Chondrocyte (in vitro differentiated cells): ENCODE measurements at regions not wholly inside any gene's neighbourhood (a gene's known extent, or its start where the extent isn't known, plus 50 kb on each side); places are given as distances from the start of the nearest gene placed in this dataset.
A peak's percentile ranks its signal among the peaks of the same experiment; 100 is the strongest.

Experiments used
- DNase-seq: peaks from one replicate; pipeline ENCODE4 v3.0.0; 2021; ENCODE audit warnings: mixed read lengths, low spot score
- H3K27ac Mint-ChIP-seq: one replicate; pipeline ENCODE4 v1.8.0; 2021; ENCODE audit warnings: mild to moderate bottlenecking, moderate library complexity, mixed read lengths; ENCODE audit not compliant: unreplicated experiment
- H3K27me3 Mint-ChIP-seq: 2 replicates; pipeline ENCODE4 v1.8.0; 2021; ENCODE audit warnings: low read depth, mixed read lengths
- H3K36me3 Mint-ChIP-seq: 2 replicates; pipeline ENCODE4 v1.8.0; 2021; ENCODE audit warnings: low read depth, mixed read lengths
- H3K4me1 Mint-ChIP-seq: 2 replicates; pipeline ENCODE4 v1.8.0; 2021; ENCODE audit warnings: low read depth, mild to moderate bottlenecking, mixed read lengths
- H3K4me3 Mint-ChIP-seq: one replicate; pipeline ENCODE4 v1.8.0; 2021; ENCODE audit warnings: mild to moderate bottlenecking, moderate library complexity, mixed read lengths; ENCODE audit not compliant: unreplicated experiment
- H3K9me3 Mint-ChIP-seq: 2 replicates; pipeline ENCODE4 v1.8.0; 2021; ENCODE audit warnings: low read depth, mixed read lengths
- TF ChIP-seq, protein P1 (sequence below): fragments of 200-600 bp; sonication (generic); IDR thresholded peaks from 2 replicates; pipeline ENCODE4 v1.5.0; 2021; ENCODE audit warnings: antibody characterized with exemption, mild to moderate bottlenecking, moderate library complexity

- no peak for DNase-seq
- H3K9me3 Mint-ChIP-seq = peaks cover 9% of the 10 kb centered on the region
- H3K4me1 Mint-ChIP-seq = peaks cover 34% of the 10 kb centered on the region
- no peak overlapping the region for H3K27ac Mint-ChIP-seq
- peaks cover 6% of the 10 kb centered on the region for H3K36me3 Mint-ChIP-seq
- no peak overlapping the region for H3K4me3 Mint-ChIP-seq
- no peaks in the 10 kb centered on the region for H3K27me3 Mint-ChIP-seq
- TF ChIP-seq, protein P1, sequence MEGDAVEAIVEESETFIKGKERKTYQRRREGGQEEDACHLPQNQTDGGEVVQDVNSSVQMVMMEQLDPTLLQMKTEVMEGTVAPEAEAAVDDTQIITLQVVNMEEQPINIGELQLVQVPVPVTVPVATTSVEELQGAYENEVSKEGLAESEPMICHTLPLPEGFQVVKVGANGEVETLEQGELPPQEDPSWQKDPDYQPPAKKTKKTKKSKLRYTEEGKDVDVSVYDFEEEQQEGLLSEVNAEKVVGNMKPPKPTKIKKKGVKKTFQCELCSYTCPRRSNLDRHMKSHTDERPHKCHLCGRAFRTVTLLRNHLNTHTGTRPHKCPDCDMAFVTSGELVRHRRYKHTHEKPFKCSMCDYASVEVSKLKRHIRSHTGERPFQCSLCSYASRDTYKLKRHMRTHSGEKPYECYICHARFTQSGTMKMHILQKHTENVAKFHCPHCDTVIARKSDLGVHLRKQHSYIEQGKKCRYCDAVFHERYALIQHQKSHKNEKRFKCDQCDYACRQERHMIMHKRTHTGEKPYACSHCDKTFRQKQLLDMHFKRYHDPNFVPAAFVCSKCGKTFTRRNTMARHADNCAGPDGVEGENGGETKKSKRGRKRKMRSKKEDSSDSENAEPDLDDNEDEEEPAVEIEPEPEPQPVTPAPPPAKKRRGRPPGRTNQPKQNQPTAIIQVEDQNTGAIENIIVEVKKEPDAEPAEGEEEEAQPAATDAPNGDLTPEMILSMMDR = no peak
Measured at GRCh38 chr21:19553919-19554615, 1150.5 kb upstream of the TMPRSS15 start.

- Mint-ChIP-seq H3K36me3 (peaks cover 5% of the 10 kb centered on the region), H3K9me3 (peaks cover 17% of the 10 kb centered on the region), H3K4me3 (no peak overlapping the region), H3K4me1 (peaks cover 34% of the 10 kb centered on the region), H3K27ac (no peak overlapping the region), H3K27me3 (no peaks in the 10 kb centered on the region)
- TF ChIP-seq, protein P1 = no peak
- DNase-seq = no peak
Measured at GRCh38 chr21:19557046-19557445, 1153.5 kb upstream of the TMPRSS15 start.

DNA sequence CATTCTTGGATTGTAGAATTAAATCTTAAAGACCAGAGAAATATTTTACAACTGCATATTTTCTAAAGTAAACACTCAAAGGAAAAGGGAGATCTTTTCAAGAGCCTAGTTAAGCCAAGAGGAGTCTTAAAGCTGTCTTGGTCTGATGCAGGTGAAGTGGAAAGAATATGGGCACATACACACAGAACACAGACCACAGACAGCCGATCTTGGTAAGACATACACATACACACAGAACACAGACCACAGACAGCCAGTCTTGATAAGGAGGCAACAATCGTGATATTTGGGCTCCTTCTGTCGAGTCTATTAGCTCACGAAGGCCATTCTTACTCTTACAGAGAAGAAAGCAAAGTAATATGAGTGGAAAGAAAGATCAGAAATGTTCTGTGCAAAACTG is 1153.9 kb upstream of the TMPRSS15 start:
- TF ChIP-seq, protein P1 = no peak
- no peak overlapping the region for H3K4me3 Mint-ChIP-seq
- no peak for DNase-seq
- no peaks in the 10 kb centered on the region for H3K27me3 Mint-ChIP-seq
- peaks cover 34% of the 10 kb centered on the region for H3K4me1 Mint-ChIP-seq
- no peak overlapping the region for H3K27ac Mint-ChIP-seq
- peaks cover 5% of the 10 kb centered on the region for H3K36me3 Mint-ChIP-seq
- peaks cover 16% of the 10 kb centered on the region for H3K9me3 Mint-ChIP-seq

DNA sequence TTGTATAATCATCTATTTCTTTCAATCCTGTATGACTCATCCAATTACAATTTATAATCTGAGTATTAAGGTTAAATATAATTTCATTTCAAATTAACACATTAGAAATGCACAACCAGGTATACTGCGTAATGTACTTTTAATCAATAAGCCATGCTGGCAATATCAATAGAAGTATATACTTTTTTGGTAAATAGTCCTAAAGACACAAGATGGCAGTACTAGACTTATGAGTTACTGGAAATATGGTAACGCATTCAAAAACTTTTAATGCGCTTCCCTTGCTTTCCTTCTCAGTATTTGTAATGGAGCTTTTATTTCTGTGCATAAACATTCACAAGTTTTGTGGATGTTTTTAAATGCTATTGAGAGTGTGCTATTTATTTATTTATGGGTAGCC is 1162.0 kb upstream of the TMPRSS15 start:
- Mint-ChIP-seq H3K4me1 (no peaks in the 10 kb centered on the region), H3K4me3 (no peak overlapping the region), H3K36me3 (no peaks in the 10 kb centered on the region), H3K9me3 (peaks cover 7% of the 10 kb centered on the region), H3K27me3 (no peaks in the 10 kb centered on the region), H3K27ac (no peak overlapping the region)
- DNase-seq = no peak
- TF ChIP-seq, protein P1 = peak; percentile 67

DNA sequence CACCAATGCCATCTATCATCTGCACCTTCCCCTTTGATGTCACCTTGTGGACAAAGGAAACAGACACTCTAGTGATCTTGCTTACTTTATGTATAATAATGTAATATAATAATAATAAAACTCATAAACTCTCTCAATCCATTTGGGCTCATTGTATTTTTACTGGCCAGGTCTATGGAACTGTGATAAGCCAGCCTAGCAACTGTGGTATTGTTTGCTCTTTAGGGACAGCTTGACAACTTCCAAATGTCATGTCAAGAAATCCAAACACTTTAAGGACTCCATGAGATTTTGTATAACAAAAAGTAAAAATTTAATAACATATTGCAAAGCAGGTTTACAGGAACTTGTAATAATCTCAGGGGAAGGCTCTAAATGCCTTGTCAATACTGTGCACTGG is 1163.4 kb upstream of the TMPRSS15 start:
- no peaks in the 10 kb centered on the region for H3K27me3 Mint-ChIP-seq
- H3K9me3 Mint-ChIP-seq = peaks cover 3% of the 10 kb centered on the region
- no peak overlapping the region for H3K4me3 Mint-ChIP-seq
- no peak overlapping the region for H3K27ac Mint-ChIP-seq
- H3K4me1 Mint-ChIP-seq = no peaks in the 10 kb centered on the region
- TF ChIP-seq, protein P1 = no peak
- no peaks in the 10 kb centered on the region for H3K36me3 Mint-ChIP-seq
- no peak for DNase-seq
